Testis (tissue), 2 donors: ENCODE measurements at regions not wholly inside any gene's neighbourhood (a gene's known extent, or its start where the extent isn't known, plus 50 kb on each side); places are given as distances from the start of the nearest gene placed in this dataset.
A peak's percentile ranks its signal among the peaks of the same experiment; 100 is the strongest.

Experiments
- DNase-seq: peaks from one replicate; pipeline ENCODE4 v3.0.0-alpha.2; 2019
- H3K27ac ChIP-seq, 2 donors: fragments of 200-600 bp; sonication (generic); one replicate each; pipeline ENCODE4 v1.5.1; 2019
- H3K27me3 ChIP-seq: fragments of 200-600 bp; sonication (generic); one replicate; pipeline ENCODE4 v1.5.1; 2019
- H3K36me3 ChIP-seq: fragments of 200-600 bp; sonication (generic); one replicate; pipeline ENCODE4 v1.5.1; 2017; ENCODE audit warnings: low read depth; ENCODE audit errors: missing control alignments
- H3K4me1 ChIP-seq: fragments of 200-600 bp; sonication (generic); one replicate; pipeline ENCODE4 v1.5.1; 2019
- H3K4me3 ChIP-seq, 2 donors: fragments of 200-600 bp; sonication (generic); one replicate each; pipeline ENCODE4 v1.5.1; 2017 to 2019
- H3K9me3 ChIP-seq: fragments of 200-600 bp; sonication (generic); one replicate; pipeline ENCODE4 v1.5.1; 2017
- CTCF ChIP-seq, 3 experiments: fragments of 450-650 bp in 2 of 3; fragments of 200-600 bp in 1 of 3; sonication (generic) in 1 of 3; IDR thresholded peaks; one replicate each; pipeline ENCODE4 v1.5.1; 2016 to 2019; ENCODE audit warnings: antibody characterized with exemption in 3 of 3, mild to moderate bottlenecking in 2 of 3, moderate library complexity in 1 of 3
- POLR2A ChIP-seq: fragments of 450-650 bp; IDR thresholded peaks from one replicate; pipeline ENCODE4 v1.6.1; 2017; ENCODE audit warnings: antibody characterized with exemption, mild to moderate bottlenecking, moderate library complexity
- WGBS, 2 donors: methylation state at CpG; one replicate each; pipeline ENCODE4 v1.1.5; 2018; 5-methylcytosine and 5-hydroxymethylcytosine counted together
- intact Hi-C: fragments of 100-400 bp; cut with DNase I; formaldehyde crosslinking; loops from one replicate; pipeline ENCODE4 v1.15.1; 2023; ENCODE audit warnings: low total_unique reads

- WGBS, 2 donors, result 64 to 78% methylated on average over 4 of the region's 4 CpGs
- no peaks in the 10 kb centered on the region for H3K36me3 ChIP-seq
- intact Hi-C loops, result no loop called here
- no peak overlapping the region for H3K4me3 ChIP-seq
- TF ChIP-seq CTCF (IDR thresholded peaks at IDR 0.05), result no peak
- no peak for TF ChIP-seq POLR2A
- H3K9me3 ChIP-seq, result no peaks in the 10 kb centered on the region
- H3K27ac ChIP-seq, result no peak overlapping the region
- H3K27me3 ChIP-seq, result no peaks in the 10 kb centered on the region
- H3K4me1 ChIP-seq, result peaks cover 14% of the 10 kb centered on the region
- peak; percentile 71 for DNase-seq
Measured at GRCh38 chr13:43991773-43992201, 112.1 kb downstream of the LACC1 start.

- no peaks in the 10 kb centered on the region for H3K27me3 ChIP-seq
- TF ChIP-seq POLR2A (no peak), CTCF (IDR thresholded peaks at IDR 0.05) (no peak)
- H3K9me3 ChIP-seq, result no peaks in the 10 kb centered on the region
- H3K27ac ChIP-seq, result no peak overlapping the region
- peaks cover 14% of the 10 kb centered on the region for H3K4me1 ChIP-seq
- no peaks in the 10 kb centered on the region for H3K36me3 ChIP-seq
- DNase-seq, result no peak
- no peak overlapping the region for H3K4me3 ChIP-seq
- WGBS, 2 donors, result 64 to 77% methylated on average over 1 of the region's 1 CpG
- intact Hi-C loops, result no loop called here
Measured at GRCh38 chr13:43992211-43992610, 112.5 kb downstream of the LACC1 start.

GRCh38 chr13:43994999-43995859 is 115.5 kb downstream of the LACC1 start:
- intact Hi-C loops, result no loop called here
- TF ChIP-seq CTCF (IDR thresholded peaks at IDR 0.05) (no peak), POLR2A (no peak)
- Histone ChIP-seq H3K4me3 (no peak overlapping the region), H3K36me3 (no peaks in the 10 kb centered on the region), H3K27ac (no peak overlapping the region), H3K9me3 (no peaks in the 10 kb centered on the region), H3K27me3 (no peaks in the 10 kb centered on the region), H3K4me1 (peaks cover 14% of the 10 kb centered on the region)
- no peak for DNase-seq
- WGBS, 2 donors, result 96 to 98% methylated on average over 7 of the region's 7 CpGs

GRCh38 chr13:43996221-43996620 is 116.5 kb downstream of the LACC1 start:
- WGBS, 2 donors, result 48 to 76% methylated on average over 1 of the region's 1 CpG
- TF ChIP-seq POLR2A (no peak), CTCF (IDR thresholded peaks at IDR 0.05) (no peak)
- H3K4me3 ChIP-seq, result no peak overlapping the region
- no peaks in the 10 kb centered on the region for H3K27me3 ChIP-seq
- H3K36me3 ChIP-seq, result no peaks in the 10 kb centered on the region
- peaks cover 14% of the 10 kb centered on the region for H3K4me1 ChIP-seq
- no peak overlapping the region for H3K27ac ChIP-seq
- H3K9me3 ChIP-seq, result no peaks in the 10 kb centered on the region
- intact Hi-C loops, result no loop called here
- DNase-seq, result no peak

- Histone ChIP-seq H3K27me3 (no peaks in the 10 kb centered on the region), H3K27ac (no peak overlapping the region), H3K4me3 (no peak overlapping the region), H3K36me3 (no peaks in the 10 kb centered on the region), H3K9me3 (no peaks in the 10 kb centered on the region), H3K4me1 (peaks cover 8% of the 10 kb centered on the region)
- intact Hi-C loops, result no loop called here
- 84 to 96% methylated on average over 2 of the region's 2 CpGs for WGBS, 2 donors
- no peak for DNase-seq
- TF ChIP-seq POLR2A, result no peak
- TF ChIP-seq CTCF (IDR thresholded peaks at IDR 0.05), result no peak
Measured at GRCh38 chr13:44003481-44003880, 123.8 kb downstream of the LACC1 start.
